NT2/D1 (cell line): ENCODE measurements at regions not wholly inside any gene's neighbourhood (a gene's known extent, or its start where the extent isn't known, plus 50 kb on each side); places are given as distances from the start of the nearest gene placed in this dataset.

Experiments
- SUZ12 ChIP-seq: IDR thresholded peaks from 2 replicates; pipeline ENCODE4 v1.6.1; 2011; ENCODE audit not compliant: insufficient read length, insufficient read depth; ENCODE audit errors: extremely low read depth
- YY1 ChIP-seq: IDR thresholded peaks from 2 replicates; pipeline ENCODE4 v1.6.1; 2011; ENCODE audit not compliant: insufficient read length, insufficient read depth

DNA sequence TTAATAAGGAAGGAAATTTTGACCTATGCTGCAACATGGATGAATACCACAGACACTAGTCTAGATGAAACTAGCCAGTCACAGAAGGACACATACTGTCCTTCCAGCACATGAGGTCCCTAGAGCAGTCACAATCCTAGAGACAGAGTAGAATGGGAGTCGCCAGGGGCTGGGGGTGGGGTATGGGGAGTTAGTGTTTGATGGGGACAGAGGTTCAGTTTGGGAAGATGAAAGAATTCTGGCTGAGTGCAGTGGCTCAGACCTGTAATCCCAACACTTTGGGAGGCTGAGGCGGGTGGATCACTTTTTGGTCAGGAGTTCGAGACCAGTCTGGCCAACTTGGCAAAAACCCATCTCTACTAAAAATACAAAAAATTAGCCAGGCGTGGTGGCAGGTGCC, 99.2 kb downstream of the TPRA1 start:
- TF ChIP-seq YY1, result no peak
- TF ChIP-seq SUZ12, result no peak
